HG03159 (cell line): ENCODE measurements at regions not wholly inside any gene's neighbourhood (a gene's known extent, or its start where the extent isn't known, plus 50 kb on each side); places are given as distances from the start of the nearest gene placed in this dataset.

ENCODE experiments used
- ATAC-seq: cut with Tn5 transposase; IDR thresholded peaks from one replicate; pipeline ENCODE4 v1.9.1; 2021; ENCODE audit warnings: mild to moderate bottlenecking, moderate library complexity; ENCODE audit not compliant: unreplicated experiment

DNA sequence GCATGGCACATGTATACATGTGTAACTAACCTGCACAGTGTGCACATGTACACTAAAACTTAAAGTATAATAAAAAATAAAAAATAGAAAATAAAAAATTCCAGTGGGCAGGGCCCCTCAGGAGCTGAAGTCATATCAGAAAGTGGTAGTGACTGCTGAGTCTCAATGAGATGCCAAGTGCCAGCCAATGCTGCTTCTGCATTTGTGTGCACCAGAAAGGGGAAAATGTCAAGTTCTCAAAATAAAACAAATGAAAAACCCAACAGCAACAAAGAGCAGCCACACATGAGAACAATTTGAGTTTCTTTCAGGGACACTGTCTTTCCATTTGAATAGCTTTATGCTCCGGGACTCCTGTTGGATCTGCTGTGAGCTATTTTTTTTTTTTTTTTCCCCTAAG is 117.2 kb upstream of the CCDC112 start:
- no peak for ATAC-seq

DNA sequence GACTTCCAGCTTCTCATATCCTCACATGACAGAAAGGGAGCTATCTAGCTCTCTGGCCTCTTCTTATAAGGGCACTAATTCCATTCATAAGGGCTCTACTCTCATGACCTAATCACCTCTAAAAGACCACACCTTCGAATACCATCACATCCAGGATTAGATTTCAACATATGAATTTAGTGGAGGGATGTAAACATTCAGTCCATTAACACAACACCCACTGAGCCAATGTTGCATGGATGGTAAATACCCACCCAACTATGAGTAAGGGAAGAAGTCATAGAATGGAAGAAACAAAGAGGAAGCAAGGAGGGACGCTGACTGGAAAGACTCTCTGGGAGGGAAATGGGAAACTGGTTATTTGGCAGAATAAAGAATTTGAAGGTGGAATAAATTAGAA is 112.6 kb upstream of the CCDC112 start:
- no peak for ATAC-seq

- no peak for ATAC-seq
Measured at GRCh38 chr5:115402822-115403577, 106.5 kb upstream of the CCDC112 start.

- no peak for ATAC-seq
Measured at GRCh38 chr5:115402092-115402491, 105.6 kb upstream of the CCDC112 start.

GRCh38 chr5:115398719-115399118 is 102.3 kb upstream of the CCDC112 start:
- no peak for ATAC-seq

DNA sequence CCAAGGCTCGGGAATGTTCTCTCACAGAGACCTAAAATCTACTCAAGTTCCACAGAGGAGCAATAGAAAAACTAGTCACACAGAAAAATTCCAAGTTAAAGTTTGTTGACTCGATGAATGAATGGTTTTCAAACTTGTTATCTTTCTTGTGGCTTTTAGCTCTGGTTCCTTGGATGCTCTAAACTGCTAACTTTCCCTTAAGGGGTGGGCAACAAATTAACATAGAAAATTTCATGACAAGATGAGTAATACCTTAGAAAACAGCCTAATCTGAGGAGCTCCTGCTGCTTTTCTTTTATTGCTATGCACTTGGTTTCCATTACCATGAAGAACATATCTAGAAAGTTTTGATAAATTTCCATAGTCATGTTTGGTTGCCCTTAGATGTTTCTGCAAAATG is 100.2 kb upstream of the CCDC112 start:
- no peak for ATAC-seq

GRCh38 chr5:115396081-115396480 is 99.6 kb upstream of the CCDC112 start:
- ATAC-seq = no peak

- ATAC-seq = no peak
Measured at GRCh38 chr5:115394531-115394930, 98.1 kb upstream of the CCDC112 start.

GRCh38 chr5:115393239-115393638 is 96.8 kb upstream of the CCDC112 start:
- no peak for ATAC-seq

GRCh38 chr5:115392611-115393010 is 96.2 kb upstream of the CCDC112 start:
- ATAC-seq = no peak

DNA sequence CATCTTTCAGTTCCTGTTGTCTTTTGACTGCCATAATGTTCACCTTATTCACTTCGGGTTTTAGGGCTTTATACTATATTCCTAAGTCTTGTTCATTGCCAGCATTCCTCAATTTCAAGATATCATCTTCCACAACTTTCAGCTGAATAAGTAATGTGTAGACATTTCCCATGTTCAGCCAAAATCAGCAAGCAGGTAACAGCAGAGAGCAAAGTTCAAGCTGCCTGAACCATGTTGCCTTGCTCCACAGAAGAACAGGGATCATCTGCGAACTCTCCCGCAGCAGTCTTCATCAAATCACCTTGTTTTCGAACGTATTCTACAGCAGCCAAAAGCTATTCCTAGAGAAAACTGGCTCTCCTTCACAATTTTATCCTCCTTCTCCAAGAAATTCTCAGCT is 95.3 kb upstream of the CCDC112 start:
- no peak for ATAC-seq

DNA sequence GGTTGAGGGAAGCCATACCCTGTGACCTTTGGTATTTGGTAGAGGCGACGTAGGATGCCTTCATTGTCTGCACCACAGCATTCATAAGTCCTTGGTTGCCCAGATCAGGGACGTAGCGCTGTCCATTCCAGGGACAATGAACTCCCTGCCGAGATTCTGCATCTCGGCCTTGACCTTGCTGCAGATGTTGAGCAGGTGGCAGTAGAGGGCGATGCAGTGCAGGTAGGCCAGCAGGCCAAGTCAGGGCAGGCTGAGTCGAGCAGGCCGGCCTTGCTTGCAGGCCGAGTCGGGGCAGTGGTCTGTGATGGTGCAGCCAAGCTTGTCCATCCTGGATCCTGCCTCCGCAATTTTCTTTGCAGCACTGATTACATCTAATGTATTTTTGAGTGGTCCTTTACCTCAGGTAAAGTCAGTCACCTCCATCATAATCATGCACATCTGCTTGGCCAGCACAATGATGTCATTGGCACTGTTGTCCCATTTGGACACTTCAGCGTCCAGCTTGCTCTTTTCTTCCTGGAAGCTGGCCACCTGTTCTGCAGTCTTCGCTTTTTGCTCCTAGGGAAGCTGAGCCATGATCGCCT is 93.4 kb upstream of the CCDC112 start:
- ATAC-seq = no peak

DNA sequence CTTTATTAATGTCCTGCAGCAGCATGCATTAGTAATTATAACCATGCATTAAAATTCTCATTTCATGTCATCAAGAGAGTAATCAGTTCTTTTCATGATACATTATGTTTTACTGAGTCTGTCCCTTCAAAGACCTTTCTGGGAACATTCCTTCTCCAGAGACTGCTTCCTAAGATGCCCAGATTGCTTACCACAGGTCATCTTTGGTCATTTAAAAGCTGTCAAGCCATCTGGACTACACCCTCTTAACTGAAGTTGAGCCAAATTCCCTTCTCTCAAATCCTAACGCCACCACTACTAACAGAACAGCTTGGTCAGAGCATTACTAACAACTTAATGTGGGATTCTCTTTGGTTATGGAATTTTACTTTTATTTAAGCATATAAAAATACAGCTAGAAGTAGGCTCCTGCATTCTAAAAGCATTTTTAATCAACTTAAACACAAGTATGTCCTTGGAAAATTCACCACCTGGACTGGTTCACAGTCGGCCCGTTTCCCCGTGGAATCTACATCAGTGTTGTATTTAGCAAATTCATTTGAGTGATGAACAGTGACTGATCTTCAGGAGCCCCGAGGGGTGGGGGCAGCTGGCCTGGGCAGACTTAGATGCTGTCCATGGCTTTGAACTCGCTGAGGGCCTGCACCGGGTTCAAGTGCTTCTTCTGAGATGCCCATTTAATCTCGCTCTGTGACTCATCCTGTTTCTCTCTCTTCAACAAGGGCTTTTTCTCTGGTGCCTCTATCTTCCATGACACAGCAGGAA is 92.8 kb upstream of the CCDC112 start:
- no peak for ATAC-seq

- ATAC-seq = no peak
Measured at GRCh38 chr5:115388240-115388639, 91.8 kb upstream of the CCDC112 start.

GRCh38 chr5:115387816-115388215 is 91.4 kb upstream of the CCDC112 start:
- ATAC-seq = no peak

- ATAC-seq = no peak
Measured at GRCh38 chr5:115386657-115387056, 90.2 kb upstream of the CCDC112 start.

- no peak for ATAC-seq
Measured at GRCh38 chr5:115384587-115385375, 88.3 kb upstream of the CCDC112 start.

DNA sequence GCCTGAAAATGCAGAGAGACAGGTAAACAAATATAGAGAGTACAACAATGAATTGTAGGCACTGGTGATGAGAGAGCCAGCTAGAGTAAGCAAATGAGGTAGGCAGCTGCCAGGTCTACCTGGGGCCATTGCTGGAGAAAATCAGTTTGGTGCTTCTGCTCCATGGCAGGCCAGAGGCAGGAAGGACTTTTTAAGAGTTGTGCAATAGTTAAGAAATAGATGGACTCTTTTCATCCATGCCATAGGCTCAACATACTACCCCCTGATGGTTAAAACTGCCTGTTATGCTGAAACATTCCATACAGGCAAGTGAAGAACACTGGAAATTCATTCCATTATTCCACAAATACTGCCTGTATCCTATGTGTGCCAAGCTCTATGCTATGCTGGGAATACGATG is 86.5 kb upstream of the CCDC112 start:
- no peak for ATAC-seq

DNA sequence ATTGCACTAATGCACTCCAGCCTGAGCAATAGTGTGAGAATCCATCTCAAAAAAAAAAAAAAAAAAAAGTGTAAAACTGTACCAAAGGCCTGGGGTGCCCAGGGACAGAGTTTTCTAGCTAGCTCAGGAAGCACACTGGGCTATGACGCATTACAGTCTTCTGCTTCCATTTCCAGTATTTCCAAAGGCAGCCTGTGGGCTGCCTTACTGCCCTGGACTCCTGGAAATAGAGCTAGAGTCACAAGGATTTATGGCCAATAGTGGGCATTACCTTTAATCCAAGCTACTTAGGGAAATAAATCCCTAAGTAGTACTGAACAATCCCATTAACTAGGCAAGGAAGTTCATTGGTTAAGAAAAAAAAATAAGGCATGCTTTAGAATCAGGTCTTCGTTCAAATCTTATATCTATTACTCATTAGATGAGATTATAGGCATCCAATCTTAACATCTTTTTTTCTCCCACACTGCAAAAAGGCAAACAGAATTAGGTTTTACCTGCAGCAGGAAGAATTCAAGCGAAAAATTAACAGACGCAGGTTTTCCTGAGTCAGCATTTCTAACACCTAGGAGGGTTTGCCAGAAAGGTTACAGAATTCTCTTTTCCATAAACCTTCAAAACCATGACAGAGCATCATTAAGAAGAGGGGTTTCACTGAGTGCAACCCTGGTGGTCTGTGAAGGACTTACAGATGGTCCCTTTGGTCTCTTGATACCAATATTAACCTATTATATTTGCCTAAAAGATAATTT is 85.6 kb upstream of the CCDC112 start:
- no peak for ATAC-seq

GRCh38 chr5:115379622-115380344 is 83.3 kb upstream of the CCDC112 start:
- peak; percentile 76 for ATAC-seq
